Activated CD4-positive, alpha-beta T cell treated with anti-CD3 and anti-CD28 coated beads for 36 hours (primary cell): ENCODE measurements at regions not wholly inside any gene's neighbourhood (a gene's known extent, or its start where the extent isn't known, plus 50 kb on each side); places are given as distances from the start of the nearest gene placed in this dataset.
"Not testable (repeated sequence)": the region's sequence is repeated elsewhere in the genome, so short reads cannot be mapped to it uniquely, and the experiment has no call there.

Source experiments
- ATAC-seq: fragments of 200-7000 bp; cut with Tn5 transposase; one replicate; pipeline ENCODE4 v1.10.0; 2021; ENCODE audit warnings: mild to moderate bottlenecking, moderate library complexity
- CTCF ChIA-PET: fragments of 350-600 bp; sonication (Branson Sonifier 250); formaldehyde crosslinking; loops from one replicate; lab custom pipeline; 2021; ENCODE audit warnings: antibody characterized with exemption; lab: Charles Lee
- POLR2A ChIA-PET: fragments of 350-600 bp; sonication (Branson Sonifier 250); formaldehyde crosslinking; loops from one replicate; lab custom pipeline; 2021; ENCODE audit warnings: antibody characterized with exemption, inconsistent platforms; lab: Charles Lee
- DNase-seq: peaks from one replicate; pipeline ENCODE4 v3.0.0-alpha.2; 2020
- H3K27ac Mint-ChIP-seq: one replicate; pipeline ENCODE4 v1.8.0; 2021; ENCODE audit warnings: mixed read lengths
- H3K27me3 Mint-ChIP-seq: one replicate; pipeline ENCODE4 v1.8.0; 2021; ENCODE audit warnings: mixed read lengths
- H3K36me3 Mint-ChIP-seq: one replicate; pipeline ENCODE4 v1.8.0; 2021; ENCODE audit warnings: low read depth, mixed read lengths
- H3K4me1 Mint-ChIP-seq: one replicate; pipeline ENCODE4 v1.8.0; 2021; ENCODE audit warnings: mixed read lengths
- H3K4me3 Mint-ChIP-seq: one replicate; pipeline ENCODE4 v1.8.0; 2021; ENCODE audit warnings: mild to moderate bottlenecking, moderate library complexity, mixed read lengths
- H3K9me3 Mint-ChIP-seq: one replicate; pipeline ENCODE4 v1.8.0; 2021; ENCODE audit warnings: low read depth, mixed read lengths
- intact Hi-C, 2 experiments: fragments of 100-400 bp; cut with DNase I in 1 of 2; cut with micrococcal nuclease in 1 of 2; formaldehyde crosslinking; loops; one replicate each; pipeline versions ENCODE4 v1.14.2 to v1.15.1; 2022 to 2024; cut with DNase I, micrococcal nuclease

DNA sequence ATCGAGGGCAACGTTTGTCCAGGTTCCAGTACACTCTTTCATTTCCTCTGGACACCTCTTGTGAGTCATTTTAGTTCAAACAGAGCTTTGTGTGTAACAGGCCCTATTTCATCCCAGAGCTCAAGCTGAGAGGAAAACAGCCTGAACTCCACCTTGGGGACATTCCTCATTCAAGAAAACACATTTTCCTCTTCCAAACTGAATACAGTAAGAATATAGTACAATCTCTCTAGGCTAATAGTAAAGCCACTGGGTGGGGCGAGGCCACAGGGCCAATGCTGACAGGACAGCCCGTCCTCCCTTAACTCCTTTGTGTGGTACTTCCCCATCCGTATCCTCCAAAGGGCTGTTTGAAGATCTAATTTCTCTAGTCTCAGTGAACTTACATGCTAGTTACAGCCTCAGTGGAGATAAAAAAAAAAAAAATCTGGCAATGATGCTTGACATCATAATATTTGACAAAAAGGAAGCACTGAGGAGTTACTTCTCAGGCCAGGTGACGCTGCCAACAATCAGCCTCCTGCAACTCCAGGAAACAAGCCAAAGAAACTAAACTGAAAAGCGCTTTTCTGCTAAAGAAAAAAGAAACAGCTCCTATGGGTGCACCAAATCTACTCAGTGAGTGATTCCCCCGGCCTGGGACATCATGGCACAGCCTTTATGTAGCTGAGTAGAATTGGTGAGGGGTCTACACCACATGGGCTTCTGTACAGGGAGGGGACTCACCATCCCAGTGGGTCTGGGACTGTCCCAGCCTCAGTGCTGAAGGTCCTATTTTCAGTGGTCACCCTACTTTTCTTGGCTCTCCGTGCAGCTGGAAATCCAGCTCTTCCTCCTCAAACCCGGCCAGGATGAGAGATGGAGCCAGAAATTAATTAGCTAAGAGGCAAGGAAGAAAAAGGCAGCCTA lies 238.2 kb upstream of the NEBL start:
- intact Hi-C loops = no loop called here
- no peaks in the 10 kb centered on the region for H3K4me1 Mint-ChIP-seq
- H3K36me3 Mint-ChIP-seq = no peaks in the 10 kb centered on the region
- H3K4me3 Mint-ChIP-seq = no peak overlapping the region
- no peak for ATAC-seq
- no peak overlapping the region for H3K27ac Mint-ChIP-seq
- ChIA-PET POLR2A (no interaction called here), CTCF (no interaction called here)
- no peaks in the 10 kb centered on the region for H3K9me3 Mint-ChIP-seq
- H3K27me3 Mint-ChIP-seq = peaks cover 8% of the 10 kb centered on the region
- no peak for DNase-seq

DNA sequence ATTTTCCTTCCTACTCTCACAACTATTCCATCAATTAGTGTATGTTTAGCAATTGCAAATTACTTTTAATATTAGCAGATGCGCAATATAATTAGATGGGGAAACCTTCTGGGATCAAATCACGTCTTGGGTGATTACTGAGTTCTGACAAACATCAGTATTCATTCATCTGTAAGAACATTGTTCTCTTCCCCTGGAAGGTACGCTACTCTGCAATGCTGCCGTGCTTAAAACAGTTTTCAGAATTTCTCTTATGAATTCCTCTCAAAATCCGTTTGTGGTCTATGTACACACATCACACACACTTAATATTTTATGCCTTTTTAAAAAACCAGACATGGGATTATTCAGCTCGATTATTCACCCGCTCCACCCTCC lies 237.5 kb upstream of the NEBL start:
- H3K4me3 Mint-ChIP-seq = no peak overlapping the region
- POLR2A ChIA-PET = no interaction called here
- CTCF ChIA-PET = no interaction called here
- H3K27me3 Mint-ChIP-seq = peaks cover 8% of the 10 kb centered on the region
- no peaks in the 10 kb centered on the region for H3K36me3 Mint-ChIP-seq
- ATAC-seq = no peak
- intact Hi-C loops = no loop called here
- no peak overlapping the region for H3K27ac Mint-ChIP-seq
- no peaks in the 10 kb centered on the region for H3K4me1 Mint-ChIP-seq
- no peaks in the 10 kb centered on the region for H3K9me3 Mint-ChIP-seq
- no peak for DNase-seq

DNA sequence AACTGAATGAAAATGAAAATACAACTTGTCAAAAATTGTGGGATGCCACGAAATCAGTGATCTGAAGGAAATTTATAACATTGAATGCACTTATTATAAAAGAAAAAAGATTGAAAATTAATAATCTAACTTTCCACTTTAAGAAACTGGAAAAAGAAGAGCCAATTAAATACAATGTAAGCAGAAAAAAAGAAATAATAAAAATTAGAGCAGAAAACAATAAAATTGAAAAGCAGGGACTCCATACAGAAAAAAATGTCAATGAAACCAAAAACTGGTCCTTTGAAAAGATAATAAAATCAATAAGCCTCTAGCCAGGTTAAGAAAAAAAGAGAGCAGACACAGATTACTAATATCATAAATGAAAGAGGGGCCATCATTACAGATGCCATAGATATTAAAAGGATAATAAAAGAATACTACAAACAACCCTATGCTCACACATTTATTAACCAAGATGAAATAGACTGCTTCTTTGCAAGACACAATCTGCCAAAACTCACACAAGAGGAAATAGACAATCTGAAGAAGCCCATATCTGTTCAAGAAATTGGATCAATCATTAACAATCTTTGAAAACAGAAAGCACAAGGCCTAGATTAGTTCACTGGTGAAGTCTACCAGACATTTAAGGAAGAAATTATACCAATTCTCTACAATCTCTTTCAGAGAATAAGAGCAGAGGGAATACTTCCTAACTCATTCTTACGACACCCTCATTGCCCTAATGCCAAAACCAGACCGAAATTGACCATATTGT lies 233.8 kb upstream of the NEBL start:
- POLR2A ChIA-PET = no interaction called here
- no peaks in the 10 kb centered on the region for H3K4me1 Mint-ChIP-seq
- ATAC-seq = no peak
- no peak for DNase-seq
- no peaks in the 10 kb centered on the region for H3K9me3 Mint-ChIP-seq
- intact Hi-C loops = no loop called here
- H3K27ac Mint-ChIP-seq = no peak overlapping the region
- H3K27me3 Mint-ChIP-seq = peaks cover 4% of the 10 kb centered on the region
- H3K4me3 Mint-ChIP-seq = no peak overlapping the region
- no peaks in the 10 kb centered on the region for H3K36me3 Mint-ChIP-seq
- CTCF ChIA-PET = no interaction called here

DNA sequence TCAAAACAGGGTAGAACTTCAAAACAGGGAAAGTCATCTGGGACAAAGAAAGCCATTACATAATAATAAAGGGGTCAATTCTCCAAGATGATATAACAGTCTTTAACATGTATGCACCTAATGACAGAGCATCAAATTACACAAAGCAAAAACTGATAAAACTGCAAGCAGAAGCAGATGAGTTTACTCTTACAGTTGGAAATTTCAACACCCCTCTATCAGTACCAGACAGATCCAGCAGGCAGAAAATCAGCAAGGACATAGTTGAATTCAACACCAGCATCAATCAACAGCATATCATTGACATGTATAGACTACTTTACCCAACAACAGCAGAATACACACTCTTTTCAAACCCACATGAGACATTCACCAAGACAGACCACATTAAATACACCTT lies 233.0 kb upstream of the NEBL start:
- no peak for DNase-seq
- intact Hi-C loops = no loop called here
- Mint-ChIP-seq H3K27ac (no peak overlapping the region), H3K36me3 (no peaks in the 10 kb centered on the region), H3K27me3 (peaks cover 4% of the 10 kb centered on the region), H3K9me3 (no peaks in the 10 kb centered on the region), H3K4me1 (no peaks in the 10 kb centered on the region), H3K4me3 (no peak overlapping the region)
- ChIA-PET CTCF (no interaction called here), POLR2A (no interaction called here)
- no peak for ATAC-seq

DNA sequence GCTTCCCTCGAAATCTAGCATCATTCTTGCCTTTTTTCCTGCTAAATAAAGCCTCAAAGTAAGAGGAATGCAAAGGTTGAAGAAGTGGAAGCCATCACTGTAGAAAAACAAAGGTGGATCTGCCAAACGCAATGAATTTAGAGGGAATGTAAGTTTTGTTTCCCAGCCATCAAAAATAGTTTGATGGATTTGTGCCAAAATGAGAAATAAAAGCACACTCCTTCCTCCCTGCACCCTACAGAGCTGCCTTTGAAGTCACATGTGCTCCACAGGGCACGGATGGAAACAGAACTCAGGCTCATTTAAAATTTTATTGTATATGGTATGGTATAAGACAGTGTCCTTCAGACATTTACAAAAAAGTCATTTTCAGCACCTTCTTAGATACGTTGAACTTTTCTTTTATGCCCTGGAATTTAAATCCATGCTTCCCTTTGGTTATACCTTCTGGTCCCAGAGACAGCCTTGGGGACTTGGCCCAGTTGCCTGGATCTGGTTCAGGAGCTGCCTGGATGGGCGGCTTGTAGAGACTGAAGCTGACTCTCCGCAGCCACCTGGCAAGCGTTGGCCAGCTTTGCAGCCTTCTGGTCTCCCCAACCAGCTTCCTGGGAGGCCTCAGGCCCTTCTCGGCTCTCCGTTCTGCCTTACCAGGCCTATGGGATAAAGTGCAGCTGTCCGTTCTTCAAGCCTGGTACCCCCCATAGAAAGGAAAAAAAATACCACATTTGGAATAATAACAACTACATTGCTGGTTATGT lies 228.5 kb upstream of the NEBL start:
- Mint-ChIP-seq H3K4me1 (no peaks in the 10 kb centered on the region), H3K36me3 (no peaks in the 10 kb centered on the region), H3K27ac (no peak overlapping the region), H3K4me3 (no peak overlapping the region), H3K9me3 (no peaks in the 10 kb centered on the region), H3K27me3 (peaks cover 9% of the 10 kb centered on the region)
- DNase-seq (no peak), ATAC-seq (no peak)
- intact Hi-C loops = no loop called here
- ChIA-PET POLR2A (no interaction called here), CTCF (interaction anchor here (0.6 kb wide), 1 partner anchor 821 kb away, joined by 3 read pairs; no protein-coding TSS in a partner anchor)

DNA sequence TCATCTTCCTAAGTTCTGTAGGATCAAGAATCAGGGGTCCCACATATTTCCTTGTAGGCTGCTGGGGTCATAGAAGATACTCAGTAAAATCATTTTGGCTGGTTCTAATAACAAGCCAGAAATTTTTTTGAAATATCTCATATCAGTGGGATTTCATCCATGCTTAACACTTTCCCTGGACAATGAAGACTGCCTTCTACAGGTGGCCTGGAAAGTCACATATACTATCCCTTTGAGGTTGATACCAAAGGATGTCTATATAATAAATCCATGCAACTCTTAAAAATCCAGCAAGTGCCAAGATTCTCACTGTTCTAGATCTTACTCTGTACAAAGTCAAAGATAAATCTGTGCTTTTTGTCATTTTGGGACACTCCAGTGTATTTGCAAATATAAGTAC lies 225.8 kb upstream of the NEBL start:
- Mint-ChIP-seq H3K27ac (no peak overlapping the region), H3K4me1 (no peaks in the 10 kb centered on the region), H3K4me3 (no peak overlapping the region), H3K27me3 (peaks cover 9% of the 10 kb centered on the region), H3K9me3 (no peaks in the 10 kb centered on the region), H3K36me3 (no peaks in the 10 kb centered on the region)
- DNase-seq = no peak
- ATAC-seq = no peak
- ChIA-PET POLR2A (no interaction called here), CTCF (no interaction called here)
- intact Hi-C loops = no loop called here

DNA sequence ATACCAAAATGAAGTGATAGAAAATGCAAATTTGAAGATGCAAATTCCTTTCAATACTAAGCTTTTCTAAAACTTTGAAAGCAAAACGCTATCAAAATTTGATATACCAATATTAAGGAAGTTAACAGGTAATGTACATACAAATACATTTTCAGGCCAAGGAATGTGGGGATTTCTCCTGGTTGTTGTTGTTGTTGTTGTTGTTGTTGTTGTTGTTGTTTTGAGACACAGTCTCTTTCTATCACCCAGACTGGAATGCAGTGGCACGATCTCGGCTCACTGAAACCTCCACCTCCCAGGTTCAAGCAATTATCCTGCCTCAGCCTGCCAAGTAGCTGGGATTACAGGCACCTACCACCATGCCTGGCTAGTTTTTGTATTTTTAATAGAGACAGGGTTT lies 224.7 kb upstream of the NEBL start:
- CTCF ChIA-PET = interaction anchor here (0.6 kb wide), 1 partner anchor 134 kb away, joined by 3 read pairs; no protein-coding TSS in a partner anchor
- H3K4me3 Mint-ChIP-seq, H3K9me3 Mint-ChIP-seq, H3K27me3 Mint-ChIP-seq, H3K27ac Mint-ChIP-seq, H3K36me3 Mint-ChIP-seq, DNase-seq, intact Hi-C loops, H3K4me1 Mint-ChIP-seq, POLR2A ChIA-PET, ATAC-seq: not testable (repeated sequence)

DNA sequence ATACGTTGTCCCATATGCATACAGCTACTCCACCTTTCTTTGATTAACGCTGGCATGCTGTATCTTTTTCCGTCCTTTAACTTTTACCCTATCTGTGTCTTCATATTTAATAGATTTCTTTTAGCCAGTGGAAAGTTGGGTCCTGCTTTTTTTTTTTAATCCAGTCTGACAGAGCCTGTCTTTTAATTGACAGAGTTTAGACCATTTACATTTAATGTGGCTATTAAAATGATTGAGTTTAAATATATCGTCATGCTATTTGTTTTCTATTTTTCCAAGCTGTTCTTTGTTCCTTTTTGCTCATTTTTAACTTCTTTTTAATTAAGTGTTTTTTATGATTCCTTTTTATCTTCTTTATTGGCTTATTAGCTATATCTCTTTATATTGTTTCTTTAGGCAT lies 217.6 kb upstream of the NEBL start:
- Mint-ChIP-seq H3K36me3 (no peaks in the 10 kb centered on the region), H3K4me1 (no peaks in the 10 kb centered on the region), H3K27ac (no peak overlapping the region), H3K4me3 (no peak overlapping the region), H3K9me3 (peaks cover 3% of the 10 kb centered on the region), H3K27me3 (peaks cover 12% of the 10 kb centered on the region)
- DNase-seq (no peak), ATAC-seq (no peak)
- ChIA-PET CTCF (no interaction called here), POLR2A (no interaction called here)
- intact Hi-C loops = no loop called here

DNA sequence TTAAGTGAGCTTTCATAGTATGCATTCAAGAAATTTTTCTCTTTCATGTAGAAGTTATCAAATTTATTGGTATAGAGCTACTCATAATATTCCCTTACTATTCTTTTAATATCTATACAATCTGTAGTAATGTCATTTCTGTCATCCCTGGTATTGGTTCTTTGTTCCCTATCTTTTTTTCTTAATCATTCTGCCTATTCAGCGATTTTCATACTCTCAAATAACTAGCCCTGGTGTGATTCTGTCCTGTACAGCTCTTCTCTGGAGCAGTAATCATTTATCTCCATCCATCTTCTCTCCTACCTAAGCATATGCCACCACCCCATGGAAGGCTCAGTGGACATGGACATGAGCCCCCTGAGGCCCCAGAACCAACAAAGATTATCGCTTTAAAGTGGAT lies 213.2 kb upstream of the NEBL start:
- intact Hi-C loops = no loop called here
- H3K4me3 Mint-ChIP-seq = no peak overlapping the region
- ChIA-PET POLR2A (no interaction called here), CTCF (interaction anchor here (0.6 kb wide), 1 partner anchor 28 kb away, joined by 3 read pairs; no protein-coding TSS in a partner anchor)
- H3K9me3 Mint-ChIP-seq = peaks cover 2% of the 10 kb centered on the region
- peaks cover 20% of the 10 kb centered on the region for H3K27me3 Mint-ChIP-seq
- H3K27ac Mint-ChIP-seq = no peak overlapping the region
- DNase-seq (no peak), ATAC-seq (no peak)
- no peaks in the 10 kb centered on the region for H3K4me1 Mint-ChIP-seq
- no peaks in the 10 kb centered on the region for H3K36me3 Mint-ChIP-seq

DNA sequence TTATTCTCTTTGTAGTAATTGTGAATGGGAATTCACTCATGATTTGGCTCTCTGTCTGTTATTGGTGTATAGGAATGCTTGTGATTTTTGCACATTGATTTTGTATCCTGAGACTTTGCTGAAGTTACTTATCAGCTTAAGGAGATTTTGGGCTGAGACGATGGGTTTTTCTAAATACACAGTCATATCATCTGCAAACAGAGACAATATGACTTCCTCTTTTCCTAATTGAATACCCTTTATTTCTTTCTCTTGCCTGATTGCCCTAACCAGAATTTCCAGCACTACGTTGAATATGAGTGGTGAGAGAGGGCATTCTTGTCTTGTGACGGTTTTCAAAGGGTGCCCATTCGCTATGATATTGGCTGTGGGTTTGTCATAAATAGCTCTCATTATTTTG lies 209.8 kb upstream of the NEBL start:
- CTCF ChIA-PET, POLR2A ChIA-PET, H3K27ac Mint-ChIP-seq, H3K4me3 Mint-ChIP-seq, H3K36me3 Mint-ChIP-seq, intact Hi-C loops, H3K9me3 Mint-ChIP-seq, H3K4me1 Mint-ChIP-seq, DNase-seq, ATAC-seq: not testable (repeated sequence)
- peaks cover 18% of the 10 kb centered on the region for H3K27me3 Mint-ChIP-seq

DNA sequence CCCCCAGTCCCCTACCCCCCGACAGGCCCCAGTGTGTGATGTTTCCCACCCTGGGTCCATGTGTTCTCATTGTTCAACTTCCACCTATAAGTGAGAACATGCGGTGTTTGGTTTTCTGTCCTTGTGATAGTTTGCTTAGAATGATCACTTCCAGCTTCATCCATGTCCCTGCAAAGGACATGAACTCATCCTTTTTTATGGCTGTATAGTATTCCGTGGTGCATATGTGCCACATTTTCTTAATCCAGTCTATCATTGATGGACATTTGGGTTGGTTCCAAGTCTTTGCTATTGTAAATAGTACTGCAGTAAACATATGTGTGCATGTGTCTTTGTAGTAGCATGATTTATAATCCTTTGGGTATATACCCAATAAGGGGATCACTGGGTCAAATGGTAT lies 208.2 kb upstream of the NEBL start:
- POLR2A ChIA-PET, DNase-seq, H3K27ac Mint-ChIP-seq, H3K4me3 Mint-ChIP-seq, H3K4me1 Mint-ChIP-seq, H3K36me3 Mint-ChIP-seq, ATAC-seq, H3K9me3 Mint-ChIP-seq, CTCF ChIA-PET: not testable (repeated sequence)
- peaks cover 13% of the 10 kb centered on the region for H3K27me3 Mint-ChIP-seq
- intact Hi-C loops = loop anchor here in 1 of 2 experiments (1.0 kb wide), 1 partner anchor 12 kb away; no protein-coding TSS in a partner anchor
